Fibroblast of mammary gland (primary cell): ENCODE measurements at regions not wholly inside any gene's neighbourhood (a gene's known extent, or its start where the extent isn't known, plus 50 kb on each side); places are given as distances from the start of the nearest gene placed in this dataset.

ENCODE experiments used
- DNase-seq: peaks from one replicate; pipeline ENCODE4 v3.0.0-alpha.2; 2010; ENCODE audit warnings: low read depth
- H3K4me3 ChIP-seq: 2 replicates; pipeline ENCODE4 v1.5.1; 2011; ENCODE audit warnings: low read depth, mild to moderate bottlenecking, low read length, moderate library complexity; ENCODE audit not compliant: control insufficient read depth
- CTCF ChIP-seq: conservative IDR thresholded peaks from 2 replicates; pipeline ENCODE4 v1.5.1; 2011; ENCODE audit warnings: low read depth, low read length, inconsistent platforms; ENCODE audit not compliant: control insufficient read depth, insufficient read depth

- no peak for TF ChIP-seq CTCF
- DNase-seq = no peak
- H3K4me3 ChIP-seq = no peak overlapping the region
Observed at GRCh38 chr4:167421201-167421600, 186.9 kb upstream of the SPOCK3 start.

- H3K4me3 ChIP-seq = no peak overlapping the region
- no peak for DNase-seq
- no peak for TF ChIP-seq CTCF
Observed at GRCh38 chr4:167424341-167425256, 190.3 kb upstream of the SPOCK3 start.

- H3K4me3 ChIP-seq = no peak overlapping the region
- DNase-seq = no peak
- TF ChIP-seq CTCF = no peak
Observed at GRCh38 chr4:167428156-167428555, 193.9 kb upstream of the SPOCK3 start.

- TF ChIP-seq CTCF = no peak
- H3K4me3 ChIP-seq = no peak overlapping the region
- DNase-seq = no peak
Observed at GRCh38 chr4:167431371-167431770, 197.1 kb upstream of the SPOCK3 start.

DNA sequence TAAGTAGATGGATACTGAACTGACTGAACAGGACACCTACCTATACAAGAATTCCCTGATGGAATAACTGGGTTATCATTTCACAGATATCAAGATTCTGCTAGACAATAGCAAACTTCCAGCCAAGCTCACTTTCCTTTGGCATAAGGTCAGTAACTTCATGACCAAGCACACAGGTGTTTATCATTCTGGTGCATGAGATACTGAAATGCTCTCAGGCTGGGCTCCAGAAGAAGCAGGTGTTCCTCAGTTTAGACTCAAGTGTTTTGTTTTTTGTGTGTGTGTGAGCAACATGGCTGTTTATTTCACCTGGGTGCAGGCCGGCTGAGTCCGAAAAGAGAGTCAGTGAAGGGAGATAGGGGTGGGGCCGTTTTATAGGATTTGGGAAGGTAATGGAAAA is 201.5 kb upstream of the SPOCK3 start:
- no peak for DNase-seq
- TF ChIP-seq CTCF = no peak
- H3K4me3 ChIP-seq = no peak overlapping the region

GRCh38 chr4:167443841-167444240 is 209.5 kb upstream of the SPOCK3 start:
- DNase-seq = no peak
- no peak for TF ChIP-seq CTCF
- no peak overlapping the region for H3K4me3 ChIP-seq
